BE2C (cell line): ENCODE measurements at regions not wholly inside any gene's neighbourhood (a gene's known extent, or its start where the extent isn't known, plus 50 kb on each side); places are given as distances from the start of the nearest gene placed in this dataset.
"Not testable (repeated sequence)": the region's sequence is repeated elsewhere in the genome, so short reads cannot be mapped to it uniquely, and the experiment has no call there.

Experiments
- DNase-seq: peaks from one replicate; pipeline ENCODE4 v3.0.0-alpha.2; 2020
- H3K27me3 ChIP-seq: fragments of 250-450 bp; sonication (Bioruptor Pico); 2 replicates; pipeline ENCODE4 v1.5.1; 2020; ENCODE audit warnings: mild to moderate bottlenecking
- H3K36me3 ChIP-seq: fragments of 250-450 bp; sonication (Bioruptor Pico); 2 replicates; pipeline ENCODE4 v1.5.1; 2020; ENCODE audit warnings: mild to moderate bottlenecking
- H3K4me1 ChIP-seq: fragments of 250-450 bp; sonication (Bioruptor Pico); 2 replicates; pipeline ENCODE4 v1.5.1; 2020
- H3K4me3 ChIP-seq: 2 replicates; pipeline ENCODE4 v1.5.1; 2011; ENCODE audit warnings: low read depth, low read length
- H3K9me3 ChIP-seq: fragments of 250-450 bp; sonication (Bioruptor Pico); 2 replicates; pipeline ENCODE4 v1.5.1; 2020
- CTCF ChIP-seq: IDR thresholded peaks from 2 replicates; pipeline ENCODE4 v1.5.1; 2012; ENCODE audit warnings: mild to moderate bottlenecking, low read depth, low read length

DNA sequence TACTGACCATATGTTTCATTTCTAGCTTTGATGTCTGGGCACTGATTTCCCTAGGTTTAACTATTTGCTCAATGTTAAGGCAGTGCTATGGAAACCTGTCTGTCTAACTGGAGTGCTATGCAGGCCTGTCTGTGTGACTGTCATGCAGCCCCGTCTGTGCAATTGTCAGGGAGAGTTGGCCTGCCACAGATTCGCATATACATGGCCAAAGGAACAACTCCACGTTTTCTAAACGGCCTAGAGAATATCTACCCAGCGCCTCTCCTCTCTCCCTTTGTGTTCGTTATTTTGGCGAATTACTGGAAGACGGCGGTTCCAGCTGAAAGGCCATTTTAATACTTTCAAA, 59.6 kb upstream of the PSME4 start:
- DNase-seq = no peak
- H3K36me3 ChIP-seq = no peaks in the 10 kb centered on the region
- TF ChIP-seq CTCF = no peak
- H3K4me1 ChIP-seq = no peaks in the 10 kb centered on the region
- H3K9me3 ChIP-seq = no peaks in the 10 kb centered on the region
- H3K4me3 ChIP-seq = no peak overlapping the region
- no peaks in the 10 kb centered on the region for H3K27me3 ChIP-seq

DNA sequence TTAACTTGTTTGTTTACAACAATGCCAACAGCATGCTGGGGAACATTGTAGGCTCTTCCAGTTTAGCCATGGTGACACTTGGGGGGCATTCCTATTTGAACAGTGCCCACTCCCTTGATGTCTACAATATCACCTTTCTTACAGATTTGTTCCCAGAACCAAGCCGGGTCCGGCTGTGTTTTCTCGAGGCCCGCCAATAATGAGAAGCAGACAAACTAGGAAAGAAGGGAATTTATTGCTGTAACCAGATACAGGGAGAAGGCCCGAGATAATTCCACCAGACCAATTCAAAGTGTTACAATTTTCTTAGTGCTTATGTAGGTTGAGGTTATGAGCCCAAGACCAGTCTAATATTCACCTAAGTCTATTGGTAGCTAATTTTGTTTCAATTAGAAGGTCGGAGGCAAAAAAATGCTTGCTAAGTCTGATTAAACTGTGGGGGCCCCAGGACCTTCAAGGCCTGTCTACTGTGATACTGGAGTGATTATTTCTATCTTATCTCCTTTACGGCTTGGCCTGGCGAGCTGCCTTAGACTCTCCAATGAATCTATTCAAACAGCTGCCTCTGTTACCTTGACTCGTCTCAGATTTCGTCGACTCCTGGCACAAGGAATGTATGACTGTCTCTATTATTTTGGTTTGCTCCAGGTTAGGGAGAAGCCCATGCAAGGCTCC, 59.1 kb upstream of the PSME4 start:
- TF ChIP-seq CTCF = no peak
- Histone ChIP-seq H3K4me1 (no peaks in the 10 kb centered on the region), H3K36me3 (no peaks in the 10 kb centered on the region), H3K4me3 (no peak overlapping the region), H3K27me3 (no peaks in the 10 kb centered on the region), H3K9me3 (no peaks in the 10 kb centered on the region)
- no peak for DNase-seq

DNA sequence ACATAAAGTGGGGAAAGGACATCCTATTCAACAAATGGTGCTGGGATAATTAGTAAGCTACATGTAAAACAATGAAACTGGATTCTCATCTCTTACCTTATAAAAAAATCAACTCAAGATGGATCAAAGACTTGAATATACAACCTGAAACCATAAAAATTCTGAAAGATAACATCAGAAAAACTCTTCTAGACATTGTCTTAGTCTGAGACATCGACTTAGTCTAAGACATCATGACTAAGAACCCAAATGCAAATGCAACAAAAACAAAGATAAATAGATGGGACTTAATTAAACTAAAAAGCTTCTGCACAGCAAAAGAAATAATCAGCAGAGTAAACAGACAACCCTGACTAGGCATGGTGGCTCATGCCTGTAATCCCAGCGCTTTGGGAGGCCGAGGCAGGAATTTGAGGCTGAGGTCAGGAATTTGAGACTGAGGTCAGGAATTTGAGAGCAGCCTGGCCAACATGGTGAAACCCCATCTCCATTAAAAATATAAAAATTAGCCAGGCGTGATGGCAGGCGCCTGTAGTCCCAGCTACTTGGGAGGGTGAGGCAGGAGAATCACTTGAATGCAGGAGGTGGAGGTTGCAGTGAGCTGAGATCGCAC, 54.8 kb upstream of the PSME4 start:
- H3K27me3 ChIP-seq, DNase-seq, H3K9me3 ChIP-seq, H3K4me3 ChIP-seq, H3K36me3 ChIP-seq, H3K4me1 ChIP-seq: not testable (repeated sequence)

- Histone ChIP-seq H3K27me3 (no peaks in the 10 kb centered on the region), H3K4me3 (no peak overlapping the region), H3K9me3 (no peaks in the 10 kb centered on the region), H3K36me3 (no peaks in the 10 kb centered on the region), H3K4me1 (no peaks in the 10 kb centered on the region)
- no peak for TF ChIP-seq CTCF
- DNase-seq = no peak
These were observed 53.8 kb upstream of the PSME4 start for GRCh38 chr2:54024576-54024975.

GRCh38 chr2:54021702-54022101, 50.9 kb upstream of the PSME4 start:
- H3K9me3 ChIP-seq = no peaks in the 10 kb centered on the region
- no peak for DNase-seq
- TF ChIP-seq CTCF = no peak
- H3K4me1 ChIP-seq = no peaks in the 10 kb centered on the region
- H3K4me3 ChIP-seq = no peak overlapping the region
- H3K36me3 ChIP-seq = no peaks in the 10 kb centered on the region
- no peaks in the 10 kb centered on the region for H3K27me3 ChIP-seq

- no peaks in the 10 kb centered on the region for H3K36me3 ChIP-seq
- DNase-seq = no peak
- no peaks in the 10 kb centered on the region for H3K27me3 ChIP-seq
- no peak overlapping the region for H3K4me3 ChIP-seq
- H3K4me1 ChIP-seq = no peaks in the 10 kb centered on the region
- no peak for TF ChIP-seq CTCF
- H3K9me3 ChIP-seq = no peaks in the 10 kb centered on the region
These were observed 50.1 kb upstream of the PSME4 start for GRCh38 chr2:54020793-54021414.
